SU-DHL-6 (cell line): ENCODE measurements at regions not wholly inside any gene's neighbourhood (a gene's known extent, or its start where the extent isn't known, plus 50 kb on each side); places are given as distances from the start of the nearest gene placed in this dataset.
"Not testable (repeated sequence)": the region's sequence is repeated elsewhere in the genome, so short reads cannot be mapped to it uniquely, and the experiment has no call there.

ENCODE experiments used
- EZH2phosphoT487 ChIP-seq: fragments of 200-600 bp; sonication (generic), shearing (Covaris generic); conservative IDR thresholded peaks from 2 replicates; pipeline ENCODE4 v1.6.1; 2018; ENCODE audit warnings: mild to moderate bottlenecking, antibody characterized with exemption, low read length, moderate library complexity, mixed read lengths
- TF ChIP-seq, protein P1 (sequence below): fragments of 200-600 bp; sonication (generic); IDR thresholded peaks from one replicate; pipeline ENCODE4 v1.5.1; 2017; ENCODE audit warnings: antibody characterized with exemption, mild to moderate bottlenecking, low read length, moderate library complexity; ENCODE audit not compliant: insufficient read depth, poor library complexity, severe bottlenecking

GRCh38 chr18:969311-969710 lies 64.6 kb downstream of the ADCYAP1 start:
- TF ChIP-seq, protein P1, sequence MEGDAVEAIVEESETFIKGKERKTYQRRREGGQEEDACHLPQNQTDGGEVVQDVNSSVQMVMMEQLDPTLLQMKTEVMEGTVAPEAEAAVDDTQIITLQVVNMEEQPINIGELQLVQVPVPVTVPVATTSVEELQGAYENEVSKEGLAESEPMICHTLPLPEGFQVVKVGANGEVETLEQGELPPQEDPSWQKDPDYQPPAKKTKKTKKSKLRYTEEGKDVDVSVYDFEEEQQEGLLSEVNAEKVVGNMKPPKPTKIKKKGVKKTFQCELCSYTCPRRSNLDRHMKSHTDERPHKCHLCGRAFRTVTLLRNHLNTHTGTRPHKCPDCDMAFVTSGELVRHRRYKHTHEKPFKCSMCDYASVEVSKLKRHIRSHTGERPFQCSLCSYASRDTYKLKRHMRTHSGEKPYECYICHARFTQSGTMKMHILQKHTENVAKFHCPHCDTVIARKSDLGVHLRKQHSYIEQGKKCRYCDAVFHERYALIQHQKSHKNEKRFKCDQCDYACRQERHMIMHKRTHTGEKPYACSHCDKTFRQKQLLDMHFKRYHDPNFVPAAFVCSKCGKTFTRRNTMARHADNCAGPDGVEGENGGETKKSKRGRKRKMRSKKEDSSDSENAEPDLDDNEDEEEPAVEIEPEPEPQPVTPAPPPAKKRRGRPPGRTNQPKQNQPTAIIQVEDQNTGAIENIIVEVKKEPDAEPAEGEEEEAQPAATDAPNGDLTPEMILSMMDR, result not testable (repeated sequence)
- TF ChIP-seq EZH2phosphoT487, result not testable (repeated sequence)
